Left cardiac atrium (tissue), 4 donors: ENCODE measurements at regions not wholly inside any gene's neighbourhood (a gene's known extent, or its start where the extent isn't known, plus 50 kb on each side); places are given as distances from the start of the nearest gene placed in this dataset.

Experiments used
- ATAC-seq, 2 donors: fragments of 200-7000 bp; cut with Tn5 transposase; one replicate each; pipeline ENCODE4 v1.9.1; 2020; ENCODE audit warnings: mild to moderate bottlenecking in 2 of 2, moderate library complexity in 2 of 2
- DNase-seq: peaks from one replicate; pipeline ENCODE4 v3.0.0-alpha.2; 2020
- intact Hi-C, 2 donors: fragments of 100-400 bp; cut with DNase I; formaldehyde crosslinking; loops; one replicate each; pipeline versions ENCODE4 v1.14.1 to v1.15.1; 2022 to 2023
- donor health status: DM: no; HTN: yes; CAD: no.
- donor health status: DM: no; HTN: yes; CAD: no; lungs with severe emphysema.
- donor health status: DM: yes; HTN: yes; CAD: no.
- donor health status: Dilated cardiomyopathy.

- intact Hi-C loops, result no loop called here
- DNase-seq, result no peak
- ATAC-seq, result no peak
Measured at GRCh38 chr10:29888321-29888720, 171.1 kb downstream of the JCAD start.

- intact Hi-C loops, result no loop called here
- ATAC-seq (no peak), DNase-seq (no peak)
Measured at GRCh38 chr10:29886299-29886698, 173.1 kb downstream of the JCAD start.

- no peak for ATAC-seq
- DNase-seq, result no peak
- intact Hi-C loops, result no loop called here
Measured at GRCh38 chr10:29883231-29883630, 176.2 kb downstream of the JCAD start.

- DNase-seq, result no peak
- intact Hi-C loops, result no loop called here
- ATAC-seq, result no peak
Measured at GRCh38 chr10:29882766-29883165, 176.6 kb downstream of the JCAD start.

GRCh38 chr10:29881811-29882210, 177.6 kb downstream of the JCAD start:
- DNase-seq (no peak), ATAC-seq (no peak)
- intact Hi-C loops, result no loop called here

DNA sequence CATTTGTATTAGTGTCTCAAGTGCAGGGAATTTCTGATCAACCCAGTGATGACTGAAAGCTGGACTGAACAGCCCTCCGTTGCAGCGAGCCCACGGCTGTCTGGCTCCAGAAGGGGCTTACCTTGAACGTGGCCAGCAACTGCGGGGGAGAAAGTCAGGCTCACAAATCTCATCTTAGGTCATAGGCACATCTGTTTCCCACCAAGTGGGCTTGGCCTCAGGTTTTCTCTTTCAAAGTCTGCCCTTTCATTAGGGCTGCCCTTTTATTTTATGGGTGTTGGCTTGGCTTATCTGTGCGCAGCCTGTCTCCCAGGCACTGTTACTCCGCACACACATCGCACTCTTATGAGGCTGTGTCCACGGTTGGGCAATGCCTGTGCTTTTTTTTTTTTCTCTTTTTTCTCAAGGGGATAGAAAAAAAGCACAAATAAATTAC, 178.0 kb downstream of the JCAD start:
- intact Hi-C loops, result no loop called here
- DNase-seq (peak; percentile 46), ATAC-seq (peak; percentile 77)

GRCh38 chr10:29880856-29881255, 178.5 kb downstream of the JCAD start:
- ATAC-seq (peak in 1 of 2 donors; percentile 57), DNase-seq (no peak)
- intact Hi-C loops, result no loop called here

DNA sequence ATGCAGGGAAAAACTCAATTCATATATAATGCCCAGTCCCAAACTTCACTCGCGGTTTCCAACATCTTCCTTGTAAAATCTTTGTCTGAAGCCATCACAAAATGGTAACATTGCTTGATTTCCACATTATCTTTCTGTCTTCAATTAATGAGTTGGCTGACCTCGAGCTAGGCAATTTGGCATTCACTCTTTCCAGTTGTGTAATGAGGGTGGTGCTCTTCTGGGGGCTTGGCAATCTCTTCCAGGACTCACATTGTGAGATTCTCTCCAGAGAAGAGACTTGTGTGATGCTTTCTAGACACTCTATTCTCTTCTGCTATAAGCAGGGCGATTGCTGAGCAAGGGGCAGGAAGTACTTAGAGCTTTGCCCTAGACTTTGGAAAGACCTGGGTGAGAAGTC, 179.5 kb downstream of the JCAD start:
- intact Hi-C loops, result no loop called here
- ATAC-seq (no peak), DNase-seq (no peak)

DNA sequence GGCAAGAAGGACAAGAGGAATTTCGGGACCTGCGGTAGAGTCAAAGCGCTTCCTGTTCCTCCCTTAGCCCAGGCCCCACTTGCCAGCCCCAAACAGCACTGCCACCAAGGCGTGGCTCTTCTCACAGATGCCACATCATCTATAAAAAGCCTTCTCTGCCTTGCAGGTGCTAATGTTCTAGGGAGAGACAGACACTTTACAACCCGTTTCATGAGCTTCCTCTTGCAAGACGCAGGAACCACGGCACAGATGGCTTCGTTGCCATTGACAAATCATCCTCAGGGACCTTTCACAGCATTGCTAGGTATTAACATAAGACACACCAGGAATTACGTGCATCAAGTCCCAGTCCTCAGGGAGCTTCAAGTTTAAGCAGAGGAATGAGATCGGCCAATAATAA, 180.9 kb downstream of the JCAD start:
- DNase-seq (no peak), ATAC-seq (no peak)
- intact Hi-C loops, result no loop called here

DNA sequence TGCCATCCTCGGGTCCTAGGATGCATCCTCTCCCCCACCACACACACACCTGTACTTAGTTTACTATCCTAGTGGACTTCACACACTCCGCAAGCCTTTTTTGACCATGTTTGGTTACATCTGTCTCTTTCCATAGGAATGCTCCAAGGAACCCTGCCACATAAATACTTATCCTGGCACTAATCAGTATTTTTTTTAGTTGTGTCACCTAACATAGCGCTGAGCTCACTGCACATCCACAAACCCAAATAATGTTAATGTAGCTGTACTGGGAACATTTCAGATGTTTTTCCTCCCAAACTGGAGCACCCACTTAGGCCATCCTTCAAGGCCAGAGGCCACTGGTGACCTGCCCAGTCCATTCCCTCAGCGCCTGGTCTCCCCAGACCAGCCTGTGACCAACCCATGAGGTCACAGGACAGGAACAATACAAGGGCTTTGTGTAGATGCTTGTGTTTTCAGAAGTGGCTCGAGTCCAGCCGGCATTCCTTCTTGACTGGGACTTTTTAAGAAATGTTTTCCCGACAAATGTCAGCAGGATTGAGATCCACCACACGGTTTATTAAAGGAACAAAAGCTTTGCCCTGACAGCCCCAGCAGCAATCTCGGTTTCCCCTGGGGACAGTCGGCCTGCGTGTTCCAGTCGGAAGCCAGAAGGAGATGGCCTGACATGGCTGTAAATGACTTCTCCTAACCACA, 181.4 kb downstream of the JCAD start:
- peak; percentile 73 to 74 for ATAC-seq
- DNase-seq, result peak; percentile 83
- intact Hi-C loops, result no loop called here

DNA sequence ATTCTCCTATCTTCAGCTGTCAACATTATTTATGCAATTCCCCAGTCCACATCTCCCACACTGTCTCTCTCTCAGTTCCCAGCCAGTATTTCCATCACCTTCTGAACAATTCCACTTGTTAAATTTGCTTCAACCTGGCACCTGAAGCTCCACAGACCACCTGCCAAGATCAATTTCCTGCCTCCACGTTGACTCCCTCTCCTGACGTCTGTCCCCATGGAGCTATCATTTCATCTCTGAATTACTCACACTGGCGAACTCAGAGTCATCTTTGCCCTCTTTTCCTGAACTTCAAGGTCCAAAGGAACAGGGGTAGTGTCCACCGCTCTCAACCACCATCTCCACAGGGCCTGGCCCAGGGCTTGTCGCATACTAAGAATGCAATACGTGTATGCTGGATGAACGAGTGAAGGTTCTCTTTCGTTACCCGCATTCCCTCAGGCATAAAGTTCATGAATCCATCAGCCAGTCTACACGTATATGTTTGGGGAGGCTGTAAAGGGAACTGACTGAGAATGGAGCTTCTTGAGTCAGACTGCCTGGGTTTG, 183.3 kb downstream of the JCAD start:
- DNase-seq (no peak), ATAC-seq (peak in 1 of 2 donors; percentile 10)
- intact Hi-C loops, result no loop called here

GRCh38 chr10:29874606-29875269, 184.6 kb downstream of the JCAD start:
- DNase-seq, result no peak
- ATAC-seq, result peak in 1 of 2 donors; percentile 30
- intact Hi-C loops, result no loop called here

- ATAC-seq (no peak), DNase-seq (no peak)
- intact Hi-C loops, result no loop called here
Measured at GRCh38 chr10:29873941-29874484, 185.4 kb downstream of the JCAD start.

DNA sequence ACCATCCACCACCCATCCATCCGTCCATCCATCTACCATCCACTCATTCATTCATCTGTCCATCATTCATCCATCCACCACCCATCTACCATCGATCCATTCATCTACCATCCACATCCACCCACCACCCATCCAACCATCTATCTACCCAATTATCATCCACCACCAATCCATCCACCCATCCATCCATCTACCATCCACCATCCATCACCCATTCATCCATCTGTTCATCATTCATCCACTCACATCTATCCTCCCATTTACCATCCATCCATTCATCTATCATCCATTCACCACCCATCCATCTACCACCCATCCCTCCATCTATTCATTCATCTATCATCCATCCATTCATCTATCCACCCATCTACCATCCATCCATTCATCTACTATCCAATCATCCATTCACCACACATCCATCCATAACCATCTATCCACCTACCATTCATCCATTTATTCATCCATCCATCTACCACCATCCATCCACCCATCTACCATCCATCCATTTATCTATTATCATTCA, 188.8 kb downstream of the JCAD start:
- DNase-seq (no peak), ATAC-seq (no peak)
- intact Hi-C loops, result no loop called here

GRCh38 chr10:29869593-29869992, 189.8 kb downstream of the JCAD start:
- intact Hi-C loops, result no loop called here
- DNase-seq (no peak), ATAC-seq (no peak)

DNA sequence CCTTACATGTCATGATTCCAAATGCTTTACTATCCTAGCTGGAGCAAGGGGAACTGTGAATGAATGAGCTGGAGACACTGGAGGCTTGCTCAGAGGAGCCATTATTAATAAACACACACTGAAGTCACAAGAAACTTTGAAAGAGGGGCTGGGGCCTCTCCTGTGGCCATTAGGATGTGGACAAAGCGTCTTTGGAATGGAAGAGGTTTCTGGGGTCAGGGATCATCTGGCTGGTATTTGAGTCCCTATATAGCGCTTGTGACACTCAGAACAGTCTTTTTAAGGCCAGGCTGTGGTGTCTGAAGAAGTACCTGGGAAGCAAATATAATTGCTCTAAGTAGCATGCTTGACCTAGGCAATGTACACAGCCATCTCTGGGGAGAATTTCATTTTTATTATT, 193.0 kb downstream of the JCAD start:
- DNase-seq (no peak), ATAC-seq (no peak)
- intact Hi-C loops, result no loop called here

DNA sequence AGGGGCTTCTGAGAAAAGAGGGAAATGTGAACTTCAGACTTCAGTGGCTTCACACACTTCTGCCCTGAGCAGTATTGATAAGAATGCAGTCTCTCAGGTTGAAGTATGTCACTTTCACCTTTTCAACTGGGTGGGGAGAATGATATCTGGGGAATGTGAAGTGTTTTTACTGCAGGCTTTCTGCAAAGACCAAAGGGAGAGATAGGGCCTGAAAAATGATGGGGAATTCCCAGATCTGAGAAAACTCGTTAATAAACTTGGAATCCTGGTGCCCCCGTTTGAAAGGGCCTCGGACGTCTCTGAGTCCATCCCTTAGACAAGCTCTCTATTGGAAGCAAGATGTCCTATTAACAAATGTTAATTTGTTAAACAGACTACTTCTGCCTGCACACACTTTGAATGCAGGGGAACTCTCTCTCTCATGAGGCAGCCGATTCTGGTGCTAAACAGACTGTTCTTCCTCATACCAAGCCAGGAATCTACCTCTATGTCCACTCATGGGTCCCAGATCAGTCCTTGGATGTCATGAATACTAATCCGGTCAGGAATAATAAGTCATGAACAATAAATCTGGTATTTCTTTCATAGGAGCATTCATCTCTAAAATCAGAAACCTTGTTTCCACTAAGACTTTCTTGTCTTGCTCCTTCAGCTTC, 193.6 kb downstream of the JCAD start:
- no peak for DNase-seq
- ATAC-seq, result no peak
- intact Hi-C loops, result no loop called here

- DNase-seq (no peak), ATAC-seq (peak in 1 of 2 donors; percentile 24)
- intact Hi-C loops, result no loop called here
Measured at GRCh38 chr10:29862923-29863614, 196.3 kb downstream of the JCAD start.

- ATAC-seq (peak in 1 of 2 donors; percentile 32), DNase-seq (no peak)
- intact Hi-C loops, result no loop called here
Measured at GRCh38 chr10:29861811-29862505, 197.4 kb downstream of the JCAD start.
